GM21390 (cell line): ENCODE measurements at regions not wholly inside any gene's neighbourhood (a gene's known extent, or its start where the extent isn't known, plus 50 kb on each side); places are given as distances from the start of the nearest gene placed in this dataset.
A peak's percentile ranks its signal among the peaks of the same experiment; 100 is the strongest.
"Not testable (repeated sequence)": the region's sequence is repeated elsewhere in the genome, so short reads cannot be mapped to it uniquely, and the experiment has no call there.

Experiments used
- ATAC-seq: cut with Tn5 transposase; IDR thresholded peaks from one replicate; pipeline ENCODE4 v1.9.1; 2021; ENCODE audit not compliant: unreplicated experiment

- ATAC-seq, result not testable (repeated sequence)
Observed at GRCh38 chr16:29355339-29356059, 51.0 kb downstream of the NPIPB11 start.

GRCh38 chr16:29354449-29354848 lies 52.1 kb downstream of the NPIPB11 start:
- not testable (repeated sequence) for ATAC-seq

GRCh38 chr16:29352617-29352999 lies 53.9 kb downstream of the NPIPB11 start:
- not testable (repeated sequence) for ATAC-seq

GRCh38 chr16:29351970-29352616 lies 54.4 kb downstream of the NPIPB11 start:
- not testable (repeated sequence) for ATAC-seq

- not testable (repeated sequence) for ATAC-seq
Observed at GRCh38 chr16:29351271-29351969, 55.1 kb downstream of the NPIPB11 start.

- ATAC-seq, result not testable (repeated sequence)
Observed at GRCh38 chr16:29349966-29350365, 56.5 kb downstream of the NPIPB11 start.

- ATAC-seq, result not testable (repeated sequence)
Observed at GRCh38 chr16:29348748-29349147, 57.8 kb downstream of the NPIPB11 start.

GRCh38 chr16:29348123-29348690 lies 58.3 kb downstream of the NPIPB11 start:
- ATAC-seq, result not testable (repeated sequence)

- ATAC-seq, result not testable (repeated sequence)
Observed at GRCh38 chr16:29346796-29347580, 59.5 kb downstream of the NPIPB11 start.

GRCh38 chr16:29346203-29346602 lies 60.3 kb downstream of the NPIPB11 start:
- ATAC-seq, result not testable (repeated sequence)

GRCh38 chr16:29342937-29343336 lies 63.6 kb downstream of the NPIPB11 start:
- ATAC-seq, result not testable (repeated sequence)

GRCh38 chr16:29340779-29341438 lies 65.6 kb downstream of the NPIPB11 start:
- not testable (repeated sequence) for ATAC-seq

- ATAC-seq, result not testable (repeated sequence)
Observed at GRCh38 chr16:29340235-29340634, 66.3 kb downstream of the NPIPB11 start.

GRCh38 chr16:29338821-29339700 lies 67.5 kb downstream of the NPIPB11 start:
- peak; percentile 63 for ATAC-seq

GRCh38 chr16:29337385-29337901 lies 69.1 kb downstream of the NPIPB11 start:
- not testable (repeated sequence) for ATAC-seq

GRCh38 chr16:29335549-29335846 lies 71.0 kb downstream of the NPIPB11 start:
- ATAC-seq, result not testable (repeated sequence)

GRCh38 chr16:29334776-29335548 lies 71.5 kb downstream of the NPIPB11 start:
- ATAC-seq, result not testable (repeated sequence)

GRCh38 chr16:29333492-29334097 lies 72.9 kb downstream of the NPIPB11 start:
- not testable (repeated sequence) for ATAC-seq
